H1 (cell line): ENCODE measurements at regions not wholly inside any gene's neighbourhood (a gene's known extent, or its start where the extent isn't known, plus 50 kb on each side); places are given as distances from the start of the nearest gene placed in this dataset.

Experiments used
- CTCF ChIA-PET: fragments of 300-600 bp; sonication (Branson Sonifier 250); formaldehyde crosslinking; loops from one replicate; lab custom pipeline; 2021; ENCODE audit not compliant: partially characterized antibody; lab: Charles Lee
- POLR2A ChIA-PET: fragments of 300-600 bp; sonication (Branson Sonifier 250); formaldehyde crosslinking; loops from one replicate; lab custom pipeline; 2021; ENCODE audit warnings: inconsistent platforms; ENCODE audit not compliant: partially characterized antibody; lab: Charles Lee
- DNase-seq, 2 experiments: peaks; one replicate each; pipeline versions ENCODE4 v3.0.0 to v3.0.0-alpha.2; 2010 to 2022; ENCODE audit warnings: low spot score in 2 of 2, low read depth in 1 of 2, mixed read lengths in 1 of 2
- FAIRE-seq: peaks from 2 replicates; lab custom pipeline; 2011; peaks lifted over from hg19 to GRCh38; lab: Jason Lieb, UNC
- H2AFZ ChIP-seq: 2 replicates; pipeline ENCODE4 v1.8.1; 2012; ENCODE audit warnings: low read length, inconsistent platforms
- H2AK5ac ChIP-seq: 2 replicates; pipeline ENCODE4 v1.6.1; 2013; ENCODE audit warnings: low read depth, low read length
- H2BK120ac ChIP-seq: replicated peaks from 2 replicates; pipeline ENCODE3; 2013; ENCODE audit warnings: low read depth, low read length, inconsistent platforms
- H2BK12ac ChIP-seq: 2 replicates; pipeline ENCODE4 v1.6.1; 2013; ENCODE audit warnings: low read depth, low read length
- H2BK15ac ChIP-seq: 2 replicates; pipeline ENCODE4 v1.6.1; 2013; ENCODE audit warnings: low read length
- H2BK20ac ChIP-seq: 2 replicates; pipeline ENCODE4 v1.6.1; 2013; ENCODE audit warnings: low read length
- H2BK5ac ChIP-seq: 2 replicates; pipeline ENCODE4 v1.6.1; 2013; ENCODE audit warnings: low read depth, low read length
- H3K14ac ChIP-seq: 2 replicates; pipeline ENCODE4 v1.6.1; 2013; ENCODE audit warnings: inconsistent platforms; ENCODE audit not compliant: insufficient read length
- H3K18ac ChIP-seq: 2 replicates; pipeline ENCODE4 v1.6.1; 2013; ENCODE audit warnings: low read length; ENCODE audit errors: extremely low read depth
- H3K23ac ChIP-seq: 2 replicates; pipeline ENCODE4 v1.6.1; 2013; ENCODE audit warnings: inconsistent platforms; ENCODE audit not compliant: insufficient read length
- H3K23me2 ChIP-seq: 2 replicates; pipeline ENCODE4 v1.6.1; 2013; ENCODE audit warnings: low read depth, low read length
- H3K27ac ChIP-seq: 2 replicates; pipeline ENCODE4 v1.6.1; 2011; ENCODE audit warnings: low read depth, low read length, inconsistent platforms
- H3K27me3 ChIP-seq, 4 experiments: replicated peaks in 1 of 4; 1 replicate in 1 of 4; 2 replicates in 3 of 4; pipeline versions ENCODE4 v1.6.1 to v1.8.1; 2011 to 2013; ENCODE audit warnings: low read length in 3 of 4, mild to moderate bottlenecking in 3 of 4, inconsistent platforms in 2 of 4, mixed read lengths in 2 of 4, moderate library complexity in 1 of 4; ENCODE audit not compliant: control insufficient read depth in 3 of 4, insufficient read depth in 3 of 4; ENCODE audit errors: extremely low read depth in 1 of 4
- H3K36me3 ChIP-seq, 4 experiments: 2 replicates each; pipeline versions ENCODE4 v1.6.1 to v1.8.1; 2011 to 2013; ENCODE audit warnings: mild to moderate bottlenecking in 4 of 4, low read length in 3 of 4, moderate library complexity in 2 of 4, control low read depth in 1 of 4, inconsistent platforms in 1 of 4; ENCODE audit not compliant: insufficient read depth in 4 of 4, control insufficient read depth in 2 of 4
- H3K4ac ChIP-seq: replicated peaks from 2 replicates; pipeline ENCODE3; 2013; ENCODE audit warnings: low read length, low read depth, mixed read lengths, inconsistent platforms; ENCODE audit not compliant: insufficient read length
- H3K4me1 ChIP-seq, 4 experiments: replicated peaks in 1 of 4; 1 replicate in 1 of 4; 2 replicates in 3 of 4; pipeline versions ENCODE4 v1.6.1 to v1.8.1; 2011 to 2013; ENCODE audit warnings: low read length in 3 of 4, inconsistent platforms in 2 of 4, mixed read lengths in 1 of 4; ENCODE audit not compliant: insufficient read depth in 4 of 4, control insufficient read depth in 3 of 4
- H3K4me2 ChIP-seq, 2 experiments: 2 replicates each; pipeline versions ENCODE4 v1.6.1 to v1.8.1; 2011 to 2013; ENCODE audit warnings: low read depth in 2 of 2, low read length in 2 of 2, control low read depth in 1 of 2, inconsistent platforms in 1 of 2, mild to moderate bottlenecking in 1 of 2; ENCODE audit not compliant: insufficient read depth in 1 of 2
- H3K4me3 ChIP-seq, 4 experiments: fragments of 200-600, 300-600 bp in 1 of 4; sonication (generic), shearing (Covaris generic), sonication (Bioruptor Twin) in 1 of 4; 2 replicates each; pipeline versions ENCODE4 v1.5.1 to v1.8.1; 2011 to 2016; ENCODE audit warnings: low read length in 4 of 4, low read depth in 3 of 4, control low read depth in 2 of 4, inconsistent platforms in 2 of 4, mild to moderate bottlenecking in 2 of 4, mixed read lengths in 1 of 4, moderate library complexity in 1 of 4; ENCODE audit not compliant: insufficient read depth in 2 of 4; ENCODE audit errors: extremely low read depth in 1 of 4
- H3K56ac ChIP-seq: replicated peaks from 2 replicates; pipeline ENCODE3; 2013; ENCODE audit warnings: low read depth, mild to moderate bottlenecking, mixed read lengths, low read length, inconsistent platforms; ENCODE audit not compliant: insufficient read length
- H3K79me1 ChIP-seq: 2 replicates; pipeline ENCODE4 v1.6.1; 2013; ENCODE audit warnings: low read depth, low read length, control low read depth
- H3K79me2 ChIP-seq, 2 experiments: 2 replicates each; pipeline versions ENCODE4 v1.6.1 to v1.8.1; 2012 to 2013; ENCODE audit warnings: low read length in 2 of 2, mild to moderate bottlenecking in 2 of 2, inconsistent platforms in 1 of 2; ENCODE audit not compliant: insufficient read depth in 2 of 2, control insufficient read depth in 1 of 2
- H3K9ac ChIP-seq, 4 experiments: replicated peaks in 1 of 4; 1 replicate in 1 of 4; 2 replicates in 3 of 4; pipeline versions ENCODE4 v1.6.1 to v1.8.1; 2011 to 2013; ENCODE audit warnings: low read depth in 3 of 4, low read length in 3 of 4, control low read depth in 2 of 4, mild to moderate bottlenecking in 2 of 4, moderate library complexity in 2 of 4, inconsistent platforms in 1 of 4; ENCODE audit errors: extremely low read depth in 1 of 4
- H3K9me3 ChIP-seq, 2 experiments: 2 replicates each; pipeline versions ENCODE4 v1.6.1 to v1.8.1; 2012 to 2013; ENCODE audit warnings: mild to moderate bottlenecking in 2 of 2, moderate library complexity in 2 of 2, control low read depth in 1 of 2, inconsistent platforms in 1 of 2, low read depth in 1 of 2, low read length in 1 of 2, mixed read lengths in 1 of 2; ENCODE audit not compliant: insufficient read depth in 2 of 2
- H4K20me1 ChIP-seq, 2 experiments: replicated peaks in 1 of 2; 2 replicates each; pipeline versions ENCODE3 to v1.8.1; 2011 to 2013; ENCODE audit warnings: inconsistent platforms in 2 of 2, low read length in 2 of 2, mild to moderate bottlenecking in 1 of 2; ENCODE audit not compliant: insufficient read depth in 2 of 2, control insufficient read depth in 1 of 2
- H4K5ac ChIP-seq: 2 replicates; pipeline ENCODE4 v1.6.1; 2013; ENCODE audit warnings: low read length, low read depth, mixed read lengths, inconsistent platforms; ENCODE audit not compliant: insufficient read length
- H4K8ac ChIP-seq: 2 replicates; pipeline ENCODE4 v1.8.0; 2013; ENCODE audit warnings: mild to moderate bottlenecking, moderate library complexity, low read length, inconsistent platforms; ENCODE audit not compliant: insufficient read depth; ENCODE audit errors: extremely low read depth
- H4K91ac ChIP-seq: replicated peaks from 2 replicates; pipeline ENCODE3; 2013; ENCODE audit warnings: low read length, mixed read lengths, inconsistent platforms; ENCODE audit not compliant: insufficient read length
- BACH1 ChIP-seq: IDR thresholded peaks from 2 replicates; pipeline ENCODE4 v1.6.1; 2012; ENCODE audit warnings: low read length, improper control_type of control experiment
- CEBPB ChIP-seq: IDR thresholded peaks from 2 replicates; pipeline ENCODE4 v1.6.1; 2012; ENCODE audit warnings: low read depth, low read length
- CHD1 ChIP-seq: IDR thresholded peaks from 2 replicates; pipeline ENCODE4 v1.6.1; 2012; ENCODE audit warnings: low read depth, low read length, improper control_type of control experiment
- CTBP2 ChIP-seq: IDR thresholded peaks from 2 replicates; pipeline ENCODE4 v1.7.0; 2011; ENCODE audit warnings: borderline replicate concordance, mild to moderate bottlenecking, moderate library complexity, mixed read lengths, low read length; ENCODE audit not compliant: insufficient read depth, insufficient read length
- EGR1 ChIP-seq: IDR thresholded peaks from 2 replicates; pipeline ENCODE4 v1.6.1; 2011; ENCODE audit warnings: low read depth, low read length, borderline replicate concordance
- KDM4A ChIP-seq: IDR thresholded peaks from one replicate; pipeline ENCODE4 v1.7.1; 2012; ENCODE audit warnings: low read depth, mild to moderate bottlenecking, moderate library complexity, low read length, inconsistent platforms; ENCODE audit not compliant: severe bottlenecking
- NRF1 ChIP-seq: IDR thresholded peaks from 2 replicates; pipeline ENCODE4 v1.6.1; 2011; ENCODE audit warnings: mild to moderate bottlenecking, low read depth, low read length, improper control_type of control experiment
- POLR2AphosphoS5 ChIP-seq: IDR thresholded peaks from 2 replicates; pipeline ENCODE4 v1.6.1; 2011; ENCODE audit warnings: low read depth, low read length
- RAD21 ChIP-seq, 2 experiments: IDR thresholded peaks in 1 of 2; conservative IDR thresholded peaks in 1 of 2; 2 replicates each; pipeline ENCODE4 v1.6.1; 2011; ENCODE audit warnings: low read depth in 2 of 2, low read length in 2 of 2, improper control_type of control experiment in 1 of 2, inconsistent platforms in 1 of 2, mild to moderate bottlenecking in 1 of 2, moderate library complexity in 1 of 2
- RBBP5 ChIP-seq: IDR thresholded peaks from 2 replicates; pipeline ENCODE4 v1.7.1; 2012; ENCODE audit warnings: low read depth, mild to moderate bottlenecking, inconsistent platforms, low read length, moderate library complexity, borderline replicate concordance
- SIX5 ChIP-seq: IDR thresholded peaks from 2 replicates; pipeline ENCODE4 v1.6.1; 2011; ENCODE audit warnings: mild to moderate bottlenecking, low read depth, low read length
- SP4 ChIP-seq: IDR thresholded peaks from 2 replicates; pipeline ENCODE4 v1.6.1; 2012; ENCODE audit warnings: low read length, inconsistent platforms
- TCF12 ChIP-seq: IDR thresholded peaks from 2 replicates; pipeline ENCODE4 v1.6.1; 2011; ENCODE audit warnings: low read depth, mild to moderate bottlenecking, low read length
- YY1 ChIP-seq: IDR thresholded peaks from 2 replicates; pipeline ENCODE4 v1.6.1; 2011; ENCODE audit warnings: low read depth, mild to moderate bottlenecking, low read length
- WGBS, 2 experiments: shearing (Covaris generic) in 1 of 2; methylation state at CpG; one replicate each; pipeline versions ENCODE4 v1.1.6 to v1.1.7; 2013 to 2015; ENCODE audit warnings: low lambda C conversion rate in 2 of 2, mixed read lengths in 2 of 2, inconsistent platforms in 1 of 2, low coverage in 1 of 2, missing lambda C conversion rate in 1 of 2; ENCODE audit not compliant: insufficient replicate concordance in 2 of 2, insufficient coverage in 1 of 2, insufficient read length in 1 of 2; ENCODE audit errors: extremely low coverage in 1 of 2, missing lambda C conversion rate in 1 of 2; 5-methylcytosine and 5-hydroxymethylcytosine counted together
- TF ChIP-seq, protein P1 (sequence below): IDR thresholded peaks from 2 replicates; pipeline ENCODE4 v1.6.1; 2012; ENCODE audit warnings: inconsistent platforms

DNA sequence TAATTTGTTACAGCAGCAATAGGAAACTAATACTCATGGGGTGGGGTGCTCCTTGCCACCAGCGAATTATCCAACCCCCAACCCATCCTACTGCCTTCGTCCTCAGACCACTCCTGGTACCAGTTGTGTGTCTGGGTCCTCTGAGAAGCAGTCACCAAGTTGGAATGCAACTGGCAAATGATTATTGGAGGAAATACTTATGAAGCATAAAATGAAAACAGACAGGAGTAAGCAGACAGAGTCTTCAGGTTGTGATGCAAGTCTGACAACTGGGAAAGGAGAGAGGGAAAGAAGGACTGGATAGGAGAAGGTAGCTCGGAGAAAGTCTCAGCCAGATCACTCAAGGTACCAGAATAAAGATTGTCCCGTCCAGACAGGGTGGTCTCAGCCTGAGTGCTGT, 181.1 kb upstream of the ARID2 start:
- no peak overlapping the region for H2BK15ac ChIP-seq
- no peak overlapping the region for H4K8ac ChIP-seq
- H4K20me1 ChIP-seq, result no peaks in the 10 kb centered on the region
- H4K91ac ChIP-seq, result no peak overlapping the region
- no peak overlapping the region for H3K4me2 ChIP-seq
- H3K4me3 ChIP-seq, result no peak overlapping the region
- FAIRE-seq, result no peak
- no peaks in the 10 kb centered on the region for H3K79me2 ChIP-seq
- H3K4ac ChIP-seq, result no peak overlapping the region
- no peak overlapping the region for H2BK12ac ChIP-seq
- no peak overlapping the region for H2AK5ac ChIP-seq
- H3K36me3 ChIP-seq, result no peaks in the 10 kb centered on the region
- H3K27me3 ChIP-seq, result no peaks in the 10 kb centered on the region
- H3K14ac ChIP-seq, result no peak overlapping the region
- 96% methylated on average over 4 of the region's 4 CpGs; no CpG with 5 or more reads in 1 of the 2 experiments for whole genome bisulfite sequencing, 2 experiments
- POLR2A ChIA-PET, result no interaction called here
- H3K23ac ChIP-seq, result no peak overlapping the region
- H2BK120ac ChIP-seq, result no peak overlapping the region
- no peaks in the 10 kb centered on the region for H3K23me2 ChIP-seq
- no peak overlapping the region for H2BK20ac ChIP-seq
- H3K4me1 ChIP-seq, result no peaks in the 10 kb centered on the region
- DNase-seq, result no peak
- no peak overlapping the region for H4K5ac ChIP-seq
- H2BK5ac ChIP-seq, result no peak overlapping the region
- H2AFZ ChIP-seq, result no peak overlapping the region
- CTCF ChIA-PET, result interaction anchor here (0.8 to 5.7 kb wide), 4 partner anchors 8 to 178 kb away, joined by 3 to 43 read pairs (median 3); no protein-coding TSS in a partner anchor
- no peak overlapping the region for H3K9ac ChIP-seq
- H3K18ac ChIP-seq, result no peak overlapping the region
- H3K56ac ChIP-seq, result no peak overlapping the region
- H3K27ac ChIP-seq, result no peak overlapping the region
- no peaks in the 10 kb centered on the region for H3K79me1 ChIP-seq
- no peaks in the 10 kb centered on the region for H3K9me3 ChIP-seq
- TF ChIP-seq SIX5, result no peak
- TF ChIP-seq CEBPB, result no peak
- no peak for TF ChIP-seq CHD1
- no peak for TF ChIP-seq NRF1
- TF ChIP-seq YY1, result no peak
- TF ChIP-seq RBBP5, result no peak
- no peak for TF ChIP-seq POLR2AphosphoS5
- TF ChIP-seq, protein P1, sequence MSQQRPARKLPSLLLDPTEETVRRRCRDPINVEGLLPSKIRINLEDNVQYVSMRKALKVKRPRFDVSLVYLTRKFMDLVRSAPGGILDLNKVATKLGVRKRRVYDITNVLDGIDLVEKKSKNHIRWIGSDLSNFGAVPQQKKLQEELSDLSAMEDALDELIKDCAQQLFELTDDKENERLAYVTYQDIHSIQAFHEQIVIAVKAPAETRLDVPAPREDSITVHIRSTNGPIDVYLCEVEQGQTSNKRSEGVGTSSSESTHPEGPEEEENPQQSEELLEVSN, result no peak
- no peak for TF ChIP-seq TCF12
- no peak for TF ChIP-seq KDM4A
- TF ChIP-seq SP4, result no peak
- TF ChIP-seq BACH1, result no peak
- no peak for TF ChIP-seq RAD21 (IDR thresholded peaks at IDR 0.05 in 1 of 2, conservative IDR thresholded peaks at IDR 0.05 in 1 of 2; ENCODE audit: low read depth in 2 of 2, low read length in 2 of 2)
- no peak for TF ChIP-seq CTBP2
- no peak for TF ChIP-seq EGR1
